ENCODE measurements at regions not wholly inside any gene's neighbourhood (a gene's known extent, or its start where the extent isn't known, plus 50 kb on each side); places are given as distances from the start of the nearest gene placed in this dataset.

GRCh38 chr2:5763531-5763930 lies 71.3 kb downstream of the SOX11 start:
- no peak overlapping the region for H3K9ac ChIP-seq (replicated peaks in 1 of 4; ENCODE audit: extremely low read depth in 1 of 4, low read depth in 3 of 4, low read length in 3 of 4)
- H3K4me1 ChIP-seq (replicated peaks in 1 of 4; ENCODE audit: control insufficient read depth in 3 of 4, insufficient read depth in 4 of 4, low read length in 3 of 4) = no peaks in the 10 kb centered on the region
- FAIRE-seq = no peak
- no peak overlapping the region for H4K5ac ChIP-seq (ENCODE audit: insufficient read length, low read depth, low read length)
- ChIA-PET CTCF (ENCODE audit: partially characterized antibody) (no interaction called here), POLR2A (ENCODE audit: partially characterized antibody) (interaction anchor here (1.0 kb wide), 1 partner anchor 8 kb away, joined by 3 read pairs; no protein-coding TSS in a partner anchor)
- no peak overlapping the region for H3K4ac ChIP-seq (replicated peaks; ENCODE audit: insufficient read length, low read depth, low read length)
- no peak overlapping the region for H2BK20ac ChIP-seq (ENCODE audit: low read length)
- no peak overlapping the region for H3K18ac ChIP-seq (ENCODE audit: extremely low read depth, low read length)
- H3K4me3 ChIP-seq (ENCODE audit: extremely low read depth in 1 of 4, insufficient read depth in 2 of 4, low read depth in 3 of 4, low read length in 4 of 4) = no peak overlapping the region
- no peak overlapping the region for H3K27ac ChIP-seq (ENCODE audit: low read depth, low read length)
- TF ChIP-seq CEBPB (IDR thresholded peaks at IDR 0.05; ENCODE audit: low read depth, low read length) (no peak), JUND (IDR thresholded peaks at IDR 0.05; ENCODE audit: low read length) (no peak), CHD1 (IDR thresholded peaks at IDR 0.05; ENCODE audit: low read depth, low read length) (no peak), RNF2 (IDR thresholded peaks at IDR 0.05; ENCODE audit: borderline replicate concordance, low read depth, low read length, missing control alignments, poor library complexity, severe bottlenecking) (no peak), KDM4A (IDR thresholded peaks at IDR 0.05; ENCODE audit: low read depth, low read length, severe bottlenecking) (no peak), KDM1A (IDR thresholded peaks at IDR 0.05; ENCODE audit: borderline replicate concordance, low read length) (no peak), ATF3 (IDR thresholded peaks at IDR 0.05; ENCODE audit: insufficient read depth, low read depth, low read length) (no peak), RBBP5 (IDR thresholded peaks at IDR 0.05; ENCODE audit: borderline replicate concordance, low read depth, low read length) (no peak), SP4 (IDR thresholded peaks at IDR 0.05; ENCODE audit: low read length) (no peak), SUZ12 (IDR thresholded peaks at IDR 0.05; ENCODE audit: low read length) (no peak), BRCA1 (IDR thresholded peaks at IDR 0.05; ENCODE audit: low read depth, low read length) (no peak)
- no peak overlapping the region for H2BK5ac ChIP-seq (ENCODE audit: low read depth, low read length)
- no peak overlapping the region for H4K8ac ChIP-seq (ENCODE audit: extremely low read depth, insufficient read depth, low read length)
- no peak overlapping the region for H3K4me2 ChIP-seq (ENCODE audit: insufficient read depth in 1 of 2, low read depth in 2 of 2, low read length in 2 of 2)
- no peak for DNase-seq (ENCODE audit: low read depth in 1 of 2, low spot score in 2 of 2)
- no peak overlapping the region for H2AK5ac ChIP-seq (ENCODE audit: low read depth, low read length)
- no peak overlapping the region for H2BK120ac ChIP-seq (replicated peaks; ENCODE audit: low read depth, low read length)
- no peak overlapping the region for H3K56ac ChIP-seq (replicated peaks; ENCODE audit: insufficient read length, low read depth, low read length)
- H3K36me3 ChIP-seq (ENCODE audit: control insufficient read depth in 2 of 4, insufficient read depth in 4 of 4, low read length in 3 of 4) = no peaks in the 10 kb centered on the region
- H2AFZ ChIP-seq (ENCODE audit: low read length) = no peak overlapping the region
- H4K20me1 ChIP-seq (replicated peaks in 1 of 2; ENCODE audit: control insufficient read depth in 1 of 2, insufficient read depth in 2 of 2, low read length in 2 of 2) = no peaks in the 10 kb centered on the region
- no peak overlapping the region for H4K91ac ChIP-seq (replicated peaks; ENCODE audit: insufficient read length, low read length)
- H3K14ac ChIP-seq (ENCODE audit: insufficient read length) = no peak overlapping the region
- no peaks in the 10 kb centered on the region for H3K27me3 ChIP-seq (replicated peaks in 1 of 4; ENCODE audit: control insufficient read depth in 3 of 4, extremely low read depth in 1 of 4, insufficient read depth in 3 of 4, low read length in 3 of 4)
- H3K79me2 ChIP-seq (ENCODE audit: control insufficient read depth in 1 of 2, insufficient read depth in 2 of 2, low read length in 2 of 2) = no peaks in the 10 kb centered on the region
- H2BK12ac ChIP-seq (ENCODE audit: low read depth, low read length) = no peak overlapping the region
- H3K79me1 ChIP-seq (ENCODE audit: low read depth, low read length) = no peaks in the 10 kb centered on the region
- WGBS, 2 experiments (ENCODE audit: extremely low coverage in 1 of 2, insufficient coverage in 1 of 2, insufficient read length in 1 of 2, insufficient replicate concordance in 2 of 2, low coverage in 1 of 2, low lambda C conversion rate in 2 of 2, missing lambda C conversion rate in 1 of 2) = 94% methylated on average over 3 of the region's 3 CpGs; no CpG with 5 or more reads in 1 of the 2 experiments
- H3K23me2 ChIP-seq (ENCODE audit: low read depth, low read length) = peaks cover 2% of the 10 kb centered on the region; the same call in 1 of the 2 replicates
- no peaks in the 10 kb centered on the region for H3K9me3 ChIP-seq (ENCODE audit: insufficient read depth in 2 of 2, low read depth in 1 of 2, low read length in 1 of 2)
- no peak overlapping the region for H3K23ac ChIP-seq (ENCODE audit: insufficient read length)
- no peak overlapping the region for H2BK15ac ChIP-seq (ENCODE audit: low read length)

Data from H1 (cell line).